ENCODE measurements at regions not wholly inside any gene's neighbourhood (a gene's known extent, or its start where the extent isn't known, plus 50 kb on each side); places are given as distances from the start of the nearest gene placed in this dataset.
"Not testable (repeated sequence)": the region's sequence is repeated elsewhere in the genome, so short reads cannot be mapped to it uniquely, and the experiment has no call there.

GRCh38 chr12:67759829-67760228, 111.3 kb downstream of the DYRK2 start:
- no peak for DNase-seq (ENCODE audit: low read depth in 2 of 2)

GRCh38 chr12:67760586-67761275, 112.2 kb downstream of the DYRK2 start:
- no peak for DNase-seq (ENCODE audit: low read depth in 2 of 2)

GRCh38 chr12:67761566-67761965, 113.0 kb downstream of the DYRK2 start:
- DNase-seq (ENCODE audit: low read depth in 2 of 2), result no peak

GRCh38 chr12:67764055-67764454, 115.5 kb downstream of the DYRK2 start:
- no peak for DNase-seq (ENCODE audit: low read depth in 2 of 2)

GRCh38 chr12:67764946-67765619, 116.5 kb downstream of the DYRK2 start:
- no peak for DNase-seq (ENCODE audit: low read depth in 2 of 2)

GRCh38 chr12:67765776-67766766, 117.5 kb downstream of the DYRK2 start:
- DNase-seq (ENCODE audit: low read depth in 2 of 2), result no peak

GRCh38 chr12:67772267-67773169, 124.0 kb downstream of the DYRK2 start:
- DNase-seq (ENCODE audit: low read depth in 2 of 2), result no peak

GRCh38 chr12:67773896-67774295, 125.4 kb downstream of the DYRK2 start:
- DNase-seq (ENCODE audit: low read depth in 2 of 2), result no peak

GRCh38 chr12:67774983-67775587, 126.5 kb downstream of the DYRK2 start:
- no peak for DNase-seq (ENCODE audit: low read depth in 2 of 2)

- no peak for DNase-seq (ENCODE audit: low read depth in 2 of 2)
Measured at GRCh38 chr12:67780580-67781084, 132.1 kb downstream of the DYRK2 start.

GRCh38 chr12:67782573-67782972, 134.0 kb downstream of the DYRK2 start:
- DNase-seq (ENCODE audit: low read depth in 2 of 2), result no peak

- DNase-seq (ENCODE audit: low read depth in 2 of 2), result no peak
Measured at GRCh38 chr12:67783393-67783792, 134.8 kb downstream of the DYRK2 start.

GRCh38 chr12:67784831-67785230, 136.3 kb downstream of the DYRK2 start:
- no peak for DNase-seq (ENCODE audit: low read depth in 2 of 2)

- DNase-seq (ENCODE audit: low read depth in 2 of 2), result no peak
Measured at GRCh38 chr12:67786086-67786485, 137.5 kb downstream of the DYRK2 start.

GRCh38 chr12:67788118-67788517, 139.6 kb downstream of the DYRK2 start:
- no peak for DNase-seq (ENCODE audit: low read depth in 2 of 2)

- no peak for DNase-seq (ENCODE audit: low read depth in 2 of 2)
Measured at GRCh38 chr12:67789266-67789665, 140.7 kb downstream of the DYRK2 start.

GRCh38 chr12:67790660-67791059, 142.1 kb downstream of the DYRK2 start:
- no peak for DNase-seq (ENCODE audit: low read depth in 2 of 2)

- DNase-seq (ENCODE audit: low read depth in 2 of 2), result not testable (repeated sequence)
Measured at GRCh38 chr12:67791362-67791761, 142.8 kb downstream of the DYRK2 start.

GRCh38 chr12:67792185-67792584, 143.6 kb downstream of the DYRK2 start:
- no peak for DNase-seq (ENCODE audit: low read depth in 2 of 2)

GRCh38 chr12:67794161-67794560, 145.6 kb downstream of the DYRK2 start:
- DNase-seq (ENCODE audit: low read depth in 2 of 2), result no peak

GRCh38 chr12:67795236-67795635, 146.7 kb downstream of the DYRK2 start:
- no peak for DNase-seq (ENCODE audit: low read depth in 2 of 2)

All from stimulated activated CD8-positive, alpha-beta memory T cell treated with anti-CD3 and anti-CD28 coated beads, Interleukin-15, amount 100 ng/mL, for 4 hours (primary cell).